Activated naive CD4-positive, alpha-beta T cell treated with anti-CD3 and anti-CD28 coated beads, Interleukin-2, amount 50 U/mL, for 24 hours (primary cell): ENCODE measurements at regions not wholly inside any gene's neighbourhood (a gene's known extent, or its start where the extent isn't known, plus 50 kb on each side); places are given as distances from the start of the nearest gene placed in this dataset.

Source experiments
- H3K27ac Mint-ChIP-seq: one replicate; pipeline ENCODE4 v1.8.0; 2021; ENCODE audit warnings: mild to moderate bottlenecking, mixed read lengths
- H3K27me3 Mint-ChIP-seq: one replicate; pipeline ENCODE4 v1.8.0; 2021; ENCODE audit warnings: mixed read lengths
- H3K36me3 Mint-ChIP-seq: one replicate; pipeline ENCODE4 v1.8.0; 2021; ENCODE audit warnings: mixed read lengths
- H3K4me1 Mint-ChIP-seq: one replicate; pipeline ENCODE4 v1.8.0; 2021; ENCODE audit warnings: mixed read lengths
- H3K4me3 Mint-ChIP-seq: one replicate; pipeline ENCODE4 v1.8.0; 2021; ENCODE audit warnings: mild to moderate bottlenecking, mixed read lengths
- H3K9me3 Mint-ChIP-seq: one replicate; pipeline ENCODE4 v1.8.0; 2021; ENCODE audit warnings: mixed read lengths

DNA sequence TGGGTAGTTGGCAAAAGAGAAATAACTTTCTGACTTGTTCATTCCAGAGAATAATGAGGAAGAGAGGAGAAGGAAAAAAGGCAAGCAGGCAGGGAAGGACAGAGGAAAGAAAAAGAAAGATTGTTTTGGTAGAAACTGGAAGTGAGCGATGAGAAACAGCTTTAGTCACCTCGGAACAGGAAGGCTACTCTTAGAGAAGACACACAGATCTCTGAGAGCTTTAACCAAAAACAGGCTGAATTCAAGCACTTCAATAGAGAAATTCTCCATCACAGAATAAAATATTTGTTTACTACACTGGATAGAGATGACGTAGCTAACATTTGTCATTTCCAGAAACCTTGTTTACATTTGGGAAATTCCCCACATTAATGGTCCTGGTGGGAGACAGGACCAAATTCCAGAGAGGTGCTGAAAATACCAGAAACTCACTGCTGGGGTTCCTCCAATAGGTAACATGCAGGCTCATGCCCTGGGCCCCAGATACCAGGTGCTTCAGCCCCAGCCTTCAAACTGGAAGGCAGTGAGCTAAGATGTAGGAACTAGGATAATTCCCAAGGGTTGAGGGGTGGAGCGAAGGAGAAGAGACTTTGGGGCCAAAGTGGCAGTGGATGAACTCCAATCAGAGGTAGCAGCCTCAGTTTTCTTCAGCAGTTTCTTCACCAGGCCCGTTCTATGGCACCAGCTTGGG is 227.7 kb upstream of the GRAMD2B start:
- H3K27ac Mint-ChIP-seq: no peak overlapping the region
- H3K27me3 Mint-ChIP-seq: no peaks in the 10 kb centered on the region
- no peaks in the 10 kb centered on the region for H3K36me3 Mint-ChIP-seq
- H3K4me3 Mint-ChIP-seq: no peak overlapping the region
- H3K9me3 Mint-ChIP-seq: peaks cover 5% of the 10 kb centered on the region
- H3K4me1 Mint-ChIP-seq: no peaks in the 10 kb centered on the region

DNA sequence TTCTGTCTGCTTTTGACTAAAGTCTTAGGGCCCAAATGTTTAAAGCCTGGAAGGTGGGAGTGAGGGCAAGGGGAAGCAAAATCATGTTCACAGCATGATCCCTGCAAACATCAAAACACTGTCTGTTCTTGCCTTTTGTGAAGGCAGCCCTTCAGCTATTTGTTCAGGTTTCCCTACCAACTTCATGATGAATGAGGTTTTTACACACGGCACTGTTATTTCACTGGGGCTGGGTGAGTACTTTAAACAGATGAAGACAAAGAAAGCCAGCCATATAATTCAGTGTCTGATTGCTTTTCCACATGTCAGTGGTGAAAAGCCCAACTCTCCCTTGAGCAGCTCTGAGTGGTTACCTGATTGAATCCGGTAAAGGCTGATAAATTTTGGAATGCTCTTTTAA is 224.7 kb upstream of the GRAMD2B start:
- Mint-ChIP-seq H3K4me1 (no peaks in the 10 kb centered on the region), H3K27me3 (peaks cover 1% of the 10 kb centered on the region), H3K9me3 (peaks cover 14% of the 10 kb centered on the region), H3K4me3 (no peak overlapping the region), H3K27ac (no peak overlapping the region), H3K36me3 (no peaks in the 10 kb centered on the region)

DNA sequence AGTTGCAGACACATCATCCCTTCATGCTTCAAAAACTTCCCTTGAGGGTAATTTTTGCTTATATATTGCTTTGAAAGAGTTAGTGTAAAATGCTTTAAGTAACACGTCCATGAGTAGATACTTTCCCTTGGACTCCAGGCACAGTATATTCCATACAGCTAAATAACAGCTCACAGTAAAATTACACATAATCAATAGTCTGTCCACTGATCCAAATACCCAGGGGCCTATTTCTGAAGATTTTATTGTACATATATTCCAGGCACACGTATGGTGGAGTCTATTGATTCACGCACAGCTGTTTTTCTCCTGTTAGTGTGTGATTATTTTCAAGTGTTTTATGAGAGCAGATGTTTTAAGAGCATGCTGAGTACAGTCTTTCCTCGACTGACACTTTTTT is 223.7 kb upstream of the GRAMD2B start:
- peaks cover 1% of the 10 kb centered on the region for H3K27me3 Mint-ChIP-seq
- H3K4me3 Mint-ChIP-seq: no peak overlapping the region
- no peaks in the 10 kb centered on the region for H3K4me1 Mint-ChIP-seq
- H3K36me3 Mint-ChIP-seq: no peaks in the 10 kb centered on the region
- no peak overlapping the region for H3K27ac Mint-ChIP-seq
- H3K9me3 Mint-ChIP-seq: peaks cover 14% of the 10 kb centered on the region

DNA sequence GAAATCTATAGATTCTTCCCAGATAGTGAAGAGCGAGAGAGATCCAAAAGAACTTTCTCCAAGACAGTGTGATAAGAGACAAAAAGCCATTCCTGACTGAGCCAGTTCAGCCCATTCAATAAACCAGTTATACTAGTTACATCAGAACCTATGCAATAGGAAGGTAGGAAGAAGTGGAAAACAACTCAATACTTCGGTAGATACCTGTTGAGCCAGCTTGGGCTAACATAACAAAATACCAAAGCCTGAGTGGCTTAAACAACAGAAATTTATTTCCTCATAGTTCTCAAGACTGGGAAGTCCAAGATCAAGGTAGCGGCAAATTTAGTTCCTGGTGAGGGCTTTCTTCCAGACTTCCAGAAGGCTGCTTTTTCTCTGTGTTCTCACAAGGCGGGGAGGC is 214.5 kb upstream of the GRAMD2B start:
- H3K4me3 Mint-ChIP-seq: no peak overlapping the region
- H3K4me1 Mint-ChIP-seq: no peaks in the 10 kb centered on the region
- H3K27me3 Mint-ChIP-seq: no peaks in the 10 kb centered on the region
- peaks cover 15% of the 10 kb centered on the region for H3K9me3 Mint-ChIP-seq
- H3K27ac Mint-ChIP-seq: no peak overlapping the region
- H3K36me3 Mint-ChIP-seq: no peaks in the 10 kb centered on the region

DNA sequence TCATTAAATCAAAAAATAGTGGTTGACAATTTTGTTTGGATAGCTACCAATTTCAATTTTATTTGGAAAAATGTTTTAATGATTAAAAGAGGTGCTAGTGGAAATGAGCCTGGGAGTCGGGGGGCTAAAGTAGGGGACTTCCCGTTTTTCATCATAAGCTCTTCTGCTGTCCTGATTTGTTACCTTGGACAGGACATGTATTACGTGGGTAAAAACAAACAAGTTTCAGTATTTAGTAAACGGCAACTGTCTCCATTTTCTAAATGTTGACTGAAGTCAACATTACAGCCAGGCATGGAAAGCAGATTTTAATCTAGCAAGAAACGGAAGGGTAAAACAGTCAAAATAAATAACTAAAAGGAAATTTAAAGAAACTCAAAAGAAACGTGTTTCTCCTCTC is 212.3 kb upstream of the GRAMD2B start:
- H3K9me3 Mint-ChIP-seq: peaks cover 7% of the 10 kb centered on the region
- H3K4me1 Mint-ChIP-seq: no peaks in the 10 kb centered on the region
- H3K4me3 Mint-ChIP-seq: no peak overlapping the region
- H3K27ac Mint-ChIP-seq: no peak overlapping the region
- H3K27me3 Mint-ChIP-seq: no peaks in the 10 kb centered on the region
- no peaks in the 10 kb centered on the region for H3K36me3 Mint-ChIP-seq

DNA sequence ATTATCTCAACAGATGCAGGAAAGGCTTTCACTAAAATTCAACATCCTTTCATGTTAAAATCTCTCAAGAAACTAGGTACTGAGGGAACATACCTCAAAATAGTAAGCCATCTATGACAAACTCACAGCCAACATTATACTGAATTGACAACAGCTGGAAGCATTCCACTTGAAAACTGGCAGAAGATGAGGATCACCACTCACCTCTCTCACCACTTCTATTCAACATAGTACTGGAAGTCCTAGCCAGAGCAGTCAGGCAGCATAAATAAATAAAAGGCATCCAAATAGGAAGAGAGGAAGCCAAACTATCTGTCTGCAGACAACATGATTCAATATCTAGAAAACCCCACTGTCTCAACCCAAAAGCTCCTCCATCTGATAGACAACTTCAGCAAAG is 203.6 kb upstream of the GRAMD2B start:
- H3K27me3 Mint-ChIP-seq: no peaks in the 10 kb centered on the region
- H3K36me3 Mint-ChIP-seq: no peaks in the 10 kb centered on the region
- H3K4me1 Mint-ChIP-seq: no peaks in the 10 kb centered on the region
- peaks cover 10% of the 10 kb centered on the region for H3K9me3 Mint-ChIP-seq
- H3K4me3 Mint-ChIP-seq: no peak overlapping the region
- no peak overlapping the region for H3K27ac Mint-ChIP-seq

DNA sequence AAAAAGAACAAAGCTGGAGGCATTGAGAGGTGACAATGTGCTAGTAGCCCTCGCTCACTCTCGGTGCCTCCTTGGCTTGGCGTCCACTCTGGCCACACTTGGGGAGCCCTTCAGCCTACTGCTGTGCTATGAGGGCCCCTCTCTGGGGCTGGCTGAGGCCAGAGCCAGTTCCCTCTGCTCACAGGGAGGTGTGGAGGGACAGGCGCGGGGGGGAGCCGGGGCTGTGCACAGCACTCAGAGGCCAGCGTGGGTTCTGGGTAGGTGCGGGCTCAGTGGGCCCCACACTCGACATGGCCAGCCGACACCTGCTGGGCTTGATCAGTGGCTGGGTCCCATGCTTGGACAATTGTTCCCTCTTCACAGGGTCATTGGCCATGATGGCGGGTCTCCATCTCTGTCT is 202.5 kb upstream of the GRAMD2B start:
- H3K36me3 Mint-ChIP-seq: no peaks in the 10 kb centered on the region
- H3K4me1 Mint-ChIP-seq: no peaks in the 10 kb centered on the region
- H3K27me3 Mint-ChIP-seq: no peaks in the 10 kb centered on the region
- H3K27ac Mint-ChIP-seq: no peak overlapping the region
- H3K9me3 Mint-ChIP-seq: peaks cover 10% of the 10 kb centered on the region
- H3K4me3 Mint-ChIP-seq: no peak overlapping the region

DNA sequence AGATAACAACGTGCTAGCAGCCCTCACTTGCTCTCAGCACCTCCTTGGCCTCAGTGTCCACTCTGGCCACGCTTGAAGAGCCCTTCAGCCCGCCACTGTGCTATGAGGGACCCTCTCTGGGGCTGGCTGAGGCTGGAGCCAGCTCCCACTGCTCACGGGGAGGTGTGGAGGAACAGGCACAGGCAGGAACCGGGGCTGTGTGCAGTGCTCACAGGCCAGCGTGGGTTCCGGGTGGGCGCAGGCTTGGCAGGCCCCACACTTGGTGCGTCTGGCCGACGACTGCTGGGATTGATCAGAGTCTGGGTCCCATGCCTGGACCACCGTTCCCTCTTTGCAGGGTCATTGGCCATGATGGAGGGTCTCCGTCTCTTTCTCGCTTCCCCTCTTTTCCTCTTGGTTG is 194.3 kb upstream of the GRAMD2B start:
- Mint-ChIP-seq H3K9me3 (peaks cover 4% of the 10 kb centered on the region), H3K27ac (no peak overlapping the region), H3K4me3 (no peak overlapping the region), H3K36me3 (no peaks in the 10 kb centered on the region), H3K4me1 (no peaks in the 10 kb centered on the region), H3K27me3 (no peaks in the 10 kb centered on the region)

DNA sequence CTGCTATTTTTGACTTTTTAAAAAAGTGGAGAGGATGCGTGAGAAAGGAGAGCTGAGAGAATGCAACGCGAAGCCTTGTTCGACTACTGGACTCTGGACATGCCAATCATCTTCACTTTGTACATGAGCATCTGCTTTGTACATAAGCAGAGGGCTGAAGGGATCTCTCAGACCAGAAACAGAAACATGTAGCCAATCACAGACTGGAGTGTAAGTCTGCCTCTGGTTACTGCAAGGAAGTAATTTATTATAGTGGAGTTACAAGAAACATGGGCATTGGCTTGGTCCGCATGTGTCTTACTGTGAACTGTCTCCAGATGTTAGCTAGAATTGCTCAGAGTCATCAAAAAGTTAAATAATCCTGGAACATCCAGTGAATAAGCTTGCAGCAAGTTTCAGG is 190.0 kb upstream of the GRAMD2B start:
- Mint-ChIP-seq H3K27me3 (no peaks in the 10 kb centered on the region), H3K36me3 (no peaks in the 10 kb centered on the region), H3K4me3 (no peak overlapping the region), H3K4me1 (no peaks in the 10 kb centered on the region), H3K9me3 (no peaks in the 10 kb centered on the region), H3K27ac (no peak overlapping the region)

DNA sequence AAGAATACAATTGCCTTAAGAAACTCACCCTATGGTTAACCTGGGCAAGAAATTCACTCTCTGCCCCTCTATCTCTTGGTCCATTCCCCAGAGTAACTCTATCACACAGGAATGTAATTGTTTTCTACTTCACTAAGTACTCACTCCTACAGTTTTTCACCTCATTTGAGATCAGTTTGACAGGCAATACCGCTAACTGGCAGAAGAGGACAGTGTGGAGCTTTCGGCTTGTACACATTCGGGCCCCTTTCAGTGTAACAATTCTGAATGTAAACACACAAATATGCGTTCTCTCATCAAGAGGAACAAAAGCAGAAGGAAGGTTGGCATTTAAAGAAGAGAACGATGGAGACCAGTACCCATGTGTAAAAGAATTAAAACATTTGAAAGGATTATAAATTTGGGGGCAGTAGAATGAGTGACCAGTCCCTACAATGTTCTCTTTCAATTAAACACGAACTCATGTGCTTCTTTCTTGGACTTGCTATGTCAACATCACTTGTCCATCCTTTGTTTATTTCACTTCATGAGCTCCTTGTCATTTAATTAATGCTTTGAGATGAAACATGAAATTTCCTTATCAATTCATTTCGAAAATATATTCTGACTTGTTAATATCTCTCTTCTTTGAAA is 188.5 kb upstream of the GRAMD2B start:
- no peaks in the 10 kb centered on the region for H3K36me3 Mint-ChIP-seq
- H3K27me3 Mint-ChIP-seq: no peaks in the 10 kb centered on the region
- no peak overlapping the region for H3K27ac Mint-ChIP-seq
- no peaks in the 10 kb centered on the region for H3K9me3 Mint-ChIP-seq
- no peaks in the 10 kb centered on the region for H3K4me1 Mint-ChIP-seq
- no peak overlapping the region for H3K4me3 Mint-ChIP-seq

DNA sequence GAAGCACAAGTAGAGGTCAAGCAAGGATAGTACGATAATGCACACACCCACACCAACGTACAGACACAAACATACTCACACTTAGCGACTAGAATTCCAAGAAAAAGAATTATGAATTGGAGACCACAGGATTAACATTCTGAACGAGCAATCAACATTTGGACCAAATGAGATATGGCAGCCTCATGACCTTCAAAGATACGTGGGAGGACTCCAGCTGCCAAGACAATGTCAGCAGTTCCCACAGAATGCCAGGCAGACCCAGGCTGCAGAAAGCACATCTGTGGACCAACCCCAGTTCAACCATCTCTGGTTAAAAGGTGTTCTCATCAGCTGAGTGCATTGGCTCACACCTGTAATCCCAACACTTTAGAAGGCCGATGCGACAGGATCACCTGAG is 187.6 kb upstream of the GRAMD2B start:
- H3K4me3 Mint-ChIP-seq: no peak overlapping the region
- H3K4me1 Mint-ChIP-seq: no peaks in the 10 kb centered on the region
- no peak overlapping the region for H3K27ac Mint-ChIP-seq
- H3K9me3 Mint-ChIP-seq: no peaks in the 10 kb centered on the region
- H3K27me3 Mint-ChIP-seq: no peaks in the 10 kb centered on the region
- H3K36me3 Mint-ChIP-seq: no peaks in the 10 kb centered on the region

DNA sequence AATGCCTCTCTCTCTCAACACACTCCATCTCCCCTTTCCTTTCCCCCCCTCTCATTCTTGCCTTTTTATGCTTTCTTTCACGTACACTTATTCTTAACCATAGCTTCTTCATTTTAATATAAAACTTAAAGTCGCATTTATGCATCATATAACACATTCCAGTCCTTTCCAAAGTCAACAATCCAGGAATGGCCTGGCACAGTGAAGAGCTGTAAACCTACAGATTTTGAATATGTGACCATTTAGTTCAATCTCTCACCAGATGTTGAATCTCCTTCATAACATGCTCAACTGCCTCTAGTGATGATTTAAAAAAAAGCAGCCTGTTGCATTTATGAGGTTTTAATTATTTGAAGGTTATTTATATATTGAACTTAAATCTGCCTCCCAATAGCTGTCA is 186.2 kb upstream of the GRAMD2B start:
- no peaks in the 10 kb centered on the region for H3K27me3 Mint-ChIP-seq
- H3K27ac Mint-ChIP-seq: no peak overlapping the region
- no peaks in the 10 kb centered on the region for H3K4me1 Mint-ChIP-seq
- no peak overlapping the region for H3K4me3 Mint-ChIP-seq
- no peaks in the 10 kb centered on the region for H3K9me3 Mint-ChIP-seq
- H3K36me3 Mint-ChIP-seq: no peaks in the 10 kb centered on the region

DNA sequence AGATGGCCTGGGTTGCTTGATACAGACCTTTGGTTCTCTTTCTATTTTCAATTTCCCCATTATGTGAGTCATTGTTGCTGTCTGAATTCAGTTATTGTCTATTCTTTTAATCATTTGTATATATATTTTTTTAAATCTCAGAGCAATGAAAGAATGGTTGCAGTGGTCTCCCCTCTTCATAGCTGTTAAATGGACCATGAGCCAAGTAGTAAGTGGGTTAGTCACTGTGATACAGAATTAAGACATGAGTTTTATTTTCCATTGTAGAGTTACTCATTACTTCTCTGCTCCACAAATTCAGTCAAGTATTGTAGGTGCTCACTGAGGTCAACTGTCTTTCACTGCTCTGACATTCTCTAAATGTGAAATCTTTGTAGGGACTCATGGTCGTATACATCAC is 174.6 kb upstream of the GRAMD2B start:
- Mint-ChIP-seq H3K36me3 (no peaks in the 10 kb centered on the region), H3K4me1 (no peaks in the 10 kb centered on the region), H3K9me3 (no peaks in the 10 kb centered on the region), H3K27ac (no peak overlapping the region), H3K27me3 (peaks cover 2% of the 10 kb centered on the region), H3K4me3 (no peak overlapping the region)

DNA sequence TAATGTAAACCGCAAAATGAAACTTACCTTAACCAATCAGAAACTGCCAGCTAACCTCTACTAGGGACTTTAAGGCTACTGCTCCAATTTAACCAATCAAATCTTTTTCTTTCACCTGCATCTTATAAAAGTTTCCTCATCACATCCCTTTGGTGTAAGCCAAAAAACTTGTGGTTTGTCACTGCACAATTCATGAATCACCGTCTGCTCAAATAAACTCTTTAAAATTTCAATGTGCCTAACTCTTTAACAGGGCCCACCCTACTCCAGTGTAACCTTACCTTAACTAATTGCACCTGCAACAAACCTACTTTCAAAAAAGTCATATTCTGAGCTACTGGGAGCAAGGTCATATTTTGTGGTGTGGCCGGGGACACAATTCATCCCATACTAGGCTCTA is 172.2 kb upstream of the GRAMD2B start:
- Mint-ChIP-seq H3K4me3 (no peak overlapping the region), H3K27me3 (peaks cover 2% of the 10 kb centered on the region), H3K36me3 (no peaks in the 10 kb centered on the region), H3K27ac (no peak overlapping the region), H3K4me1 (no peaks in the 10 kb centered on the region), H3K9me3 (no peaks in the 10 kb centered on the region)

DNA sequence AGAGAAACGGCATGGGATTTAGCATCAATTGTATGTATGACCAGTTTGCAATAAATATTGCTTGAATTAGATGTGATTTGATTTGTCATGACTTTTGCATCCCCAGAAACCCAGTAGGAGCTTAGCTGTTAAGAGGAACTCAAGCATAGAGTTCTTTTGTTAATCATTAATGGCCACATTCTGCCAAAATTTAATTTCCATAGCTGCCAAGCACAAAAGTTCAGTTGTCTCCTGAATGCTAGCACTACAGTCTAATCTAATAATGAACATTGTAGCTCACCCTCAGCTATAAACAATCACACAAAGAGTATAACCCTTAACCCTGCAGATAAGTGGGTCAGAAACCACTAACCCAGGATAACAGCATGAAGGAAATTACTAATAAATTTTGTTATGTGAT is 169.8 kb upstream of the GRAMD2B start:
- H3K36me3 Mint-ChIP-seq: peaks cover 4% of the 10 kb centered on the region
- no peak overlapping the region for H3K27ac Mint-ChIP-seq
- H3K27me3 Mint-ChIP-seq: peaks cover 5% of the 10 kb centered on the region
- no peak overlapping the region for H3K4me3 Mint-ChIP-seq
- peaks cover 11% of the 10 kb centered on the region for H3K9me3 Mint-ChIP-seq
- H3K4me1 Mint-ChIP-seq: no peaks in the 10 kb centered on the region

DNA sequence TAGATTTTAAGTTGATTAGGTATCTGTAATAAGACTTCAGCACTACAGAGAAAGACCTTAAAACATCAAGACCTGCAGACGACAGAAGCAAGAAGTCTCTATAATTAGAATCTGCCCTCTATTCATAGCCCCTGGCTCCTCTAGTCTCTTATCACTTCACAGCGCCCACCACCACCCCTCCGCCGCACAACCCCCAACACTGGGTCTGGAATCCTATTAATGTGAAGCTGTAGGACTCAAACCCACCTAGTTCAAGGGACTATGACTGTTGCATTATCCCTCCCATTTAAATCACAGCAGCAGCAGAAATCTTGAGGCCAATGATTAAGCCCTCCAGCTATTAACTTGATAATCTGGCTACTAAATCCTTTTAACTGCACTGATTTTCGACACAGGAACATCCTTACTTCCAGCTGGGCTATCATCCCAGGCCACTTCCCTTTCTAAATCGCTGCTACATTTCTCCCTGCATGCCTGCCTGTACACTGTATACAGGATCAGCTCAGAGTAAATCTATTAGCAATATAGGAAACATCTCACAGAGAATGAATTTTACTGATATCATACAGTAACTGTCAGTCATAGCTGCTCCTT is 159.5 kb upstream of the GRAMD2B start:
- H3K4me3 Mint-ChIP-seq: no peak overlapping the region
- no peaks in the 10 kb centered on the region for H3K27me3 Mint-ChIP-seq
- H3K9me3 Mint-ChIP-seq: peaks cover 16% of the 10 kb centered on the region
- no peaks in the 10 kb centered on the region for H3K4me1 Mint-ChIP-seq
- H3K36me3 Mint-ChIP-seq: no peaks in the 10 kb centered on the region
- H3K27ac Mint-ChIP-seq: no peak overlapping the region
